Skeletal muscle satellite cell (primary cell): ENCODE measurements at regions not wholly inside any gene's neighbourhood (a gene's known extent, or its start where the extent isn't known, plus 50 kb on each side); places are given as distances from the start of the nearest gene placed in this dataset.

Source experiments
- H3K27me3 ChIP-seq: 2 replicates; pipeline ENCODE4 v1.7.0; 2013; ENCODE audit warnings: low read length; ENCODE audit not compliant: control insufficient read depth, insufficient read depth
- H3K36me3 ChIP-seq: 2 replicates; pipeline ENCODE4 v1.7.0; 2013; ENCODE audit warnings: mild to moderate bottlenecking, control low read depth, low read length; ENCODE audit not compliant: insufficient read depth
- H3K4me1 ChIP-seq: 2 replicates; pipeline ENCODE4 v1.7.0; 2013; ENCODE audit warnings: low read length; ENCODE audit not compliant: control insufficient read depth, insufficient read depth
- H3K4me2 ChIP-seq: 2 replicates; pipeline ENCODE4 v1.7.0; 2013; ENCODE audit warnings: mild to moderate bottlenecking, low read length
- H3K4me3 ChIP-seq: 2 replicates; pipeline ENCODE4 v1.7.0; 2013; ENCODE audit warnings: low read length
- H3K9ac ChIP-seq: 2 replicates; pipeline ENCODE4 v1.7.0; 2013; ENCODE audit warnings: mild to moderate bottlenecking, low read depth, low read length, moderate library complexity
- H3K9me3 ChIP-seq: replicated peaks from 2 replicates; pipeline ENCODE4 v1.7.0; 2013; ENCODE audit warnings: mild to moderate bottlenecking, control low read depth, low read length

- H3K9ac ChIP-seq: no peak overlapping the region
- H3K4me2 ChIP-seq: no peak overlapping the region
- no peaks in the 10 kb centered on the region for H3K4me1 ChIP-seq
- H3K36me3 ChIP-seq: no peaks in the 10 kb centered on the region
- no peaks in the 10 kb centered on the region for H3K27me3 ChIP-seq
- H3K4me3 ChIP-seq: no peak overlapping the region
- H3K9me3 ChIP-seq: no peaks in the 10 kb centered on the region
These were observed 1257.5 kb upstream of the ATXN8OS start for GRCh38 chr13:68850160-68850559.

DNA sequence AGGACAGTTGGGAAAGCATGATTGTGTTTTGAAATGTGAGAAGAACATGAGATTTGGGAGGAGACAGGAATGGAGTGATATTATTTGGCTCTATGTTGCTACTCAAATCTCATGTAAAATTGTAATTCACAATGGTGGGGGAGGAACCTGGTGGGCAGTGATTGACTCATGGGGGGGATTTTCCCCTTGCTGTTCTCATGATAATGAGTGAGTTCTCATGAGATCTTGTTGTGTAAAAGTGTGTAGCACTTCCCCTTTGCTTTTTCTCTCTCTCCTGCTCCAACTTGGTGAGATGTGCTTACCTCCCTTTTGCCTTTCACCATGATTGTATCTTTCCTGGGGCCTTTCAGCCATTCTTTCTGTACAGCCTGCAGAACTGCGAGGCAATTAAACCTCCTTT, 1261.0 kb upstream of the ATXN8OS start:
- H3K36me3 ChIP-seq: no peaks in the 10 kb centered on the region
- H3K9ac ChIP-seq: no peak overlapping the region
- H3K4me3 ChIP-seq: no peak overlapping the region
- no peaks in the 10 kb centered on the region for H3K27me3 ChIP-seq
- H3K9me3 ChIP-seq: peaks cover 3% of the 10 kb centered on the region
- no peaks in the 10 kb centered on the region for H3K4me1 ChIP-seq
- no peak overlapping the region for H3K4me2 ChIP-seq

- Histone ChIP-seq H3K27me3 (no peaks in the 10 kb centered on the region), H3K4me1 (no peaks in the 10 kb centered on the region), H3K4me3 (no peak overlapping the region), H3K9ac (no peak overlapping the region), H3K9me3 (peaks cover 5% of the 10 kb centered on the region), H3K36me3 (no peaks in the 10 kb centered on the region), H3K4me2 (no peak overlapping the region)
These were observed 1273.3 kb upstream of the ATXN8OS start for GRCh38 chr13:68834375-68834774.

GRCh38 chr13:68816715-68817114, 1290.9 kb upstream of the ATXN8OS start:
- no peaks in the 10 kb centered on the region for H3K4me1 ChIP-seq
- H3K36me3 ChIP-seq: no peaks in the 10 kb centered on the region
- no peak overlapping the region for H3K4me3 ChIP-seq
- peaks cover 9% of the 10 kb centered on the region for H3K9me3 ChIP-seq
- H3K4me2 ChIP-seq: no peak overlapping the region
- no peak overlapping the region for H3K9ac ChIP-seq
- no peaks in the 10 kb centered on the region for H3K27me3 ChIP-seq

DNA sequence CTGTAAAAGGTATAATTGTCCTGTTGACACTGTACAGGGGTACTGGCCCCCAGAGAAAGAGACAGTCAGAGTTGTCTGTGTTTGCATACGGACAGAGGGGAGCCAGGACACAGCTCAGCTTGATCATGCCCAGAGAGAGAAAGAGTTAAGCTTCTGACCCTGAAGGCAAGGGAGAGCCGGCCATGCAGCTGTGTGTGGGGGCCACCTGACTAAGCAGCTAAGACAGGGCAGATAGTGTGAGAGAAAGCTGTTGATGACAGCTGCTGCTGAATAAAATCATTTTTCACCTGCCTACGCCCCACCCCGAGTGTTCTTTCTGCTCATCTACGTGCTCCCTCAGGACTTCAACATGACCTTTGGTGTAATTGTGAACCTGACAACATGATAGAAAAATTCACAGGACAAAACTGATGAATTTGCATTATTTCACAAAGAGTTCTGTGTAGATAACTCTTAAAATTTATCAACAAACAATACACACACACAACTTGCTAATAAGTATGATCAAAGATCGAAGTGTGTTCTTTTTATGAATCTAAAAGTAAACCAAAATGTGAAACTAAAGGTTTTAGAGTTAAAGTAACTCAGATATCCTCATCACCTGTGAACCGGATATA, 1294.3 kb upstream of the ATXN8OS start:
- Histone ChIP-seq H3K27me3 (no peaks in the 10 kb centered on the region), H3K9ac (no peak overlapping the region), H3K4me1 (no peaks in the 10 kb centered on the region), H3K9me3 (peaks cover 9% of the 10 kb centered on the region), H3K36me3 (no peaks in the 10 kb centered on the region), H3K4me3 (no peak overlapping the region), H3K4me2 (no peak overlapping the region)

DNA sequence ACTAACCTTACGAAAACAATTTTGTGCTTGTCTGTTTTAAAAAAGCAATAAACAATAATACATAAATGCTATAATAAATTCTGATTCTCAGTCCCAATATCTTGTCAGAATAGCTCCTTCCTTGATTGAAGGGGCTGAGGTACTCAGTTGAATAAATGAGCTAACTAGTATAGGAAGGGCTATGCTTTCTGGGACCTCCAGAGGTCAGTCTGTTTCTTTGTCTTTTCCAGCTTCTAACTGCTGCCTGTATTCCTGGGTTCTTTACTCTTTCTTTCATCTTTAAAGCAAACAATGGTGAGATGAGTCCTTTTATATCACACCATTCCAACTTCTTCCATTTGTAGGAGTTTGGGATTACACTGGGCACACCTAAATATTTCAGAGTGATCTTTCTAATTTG, 1297.0 kb upstream of the ATXN8OS start:
- Histone ChIP-seq H3K9me3 (peaks cover 5% of the 10 kb centered on the region), H3K36me3 (no peaks in the 10 kb centered on the region), H3K9ac (no peak overlapping the region), H3K4me2 (no peak overlapping the region), H3K4me1 (no peaks in the 10 kb centered on the region), H3K4me3 (no peak overlapping the region), H3K27me3 (no peaks in the 10 kb centered on the region)

DNA sequence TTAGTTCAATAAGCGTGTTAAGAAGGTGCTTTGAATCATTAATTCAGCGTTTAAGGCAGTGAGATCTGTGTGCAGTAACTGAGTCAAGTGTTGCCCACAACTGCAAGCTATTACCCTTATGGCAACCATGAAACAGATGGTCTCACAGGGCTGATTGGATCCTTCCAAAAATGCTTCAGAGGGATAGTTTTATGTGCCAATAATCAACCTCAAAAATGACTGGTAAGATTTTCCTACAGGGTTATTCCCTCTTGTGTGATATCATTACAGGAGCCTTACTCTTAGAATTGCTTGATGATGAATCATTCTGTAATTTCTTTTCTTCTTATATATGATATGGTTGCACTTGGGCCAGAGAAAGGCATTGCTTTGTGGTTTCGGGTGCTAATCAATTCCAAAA, 1299.2 kb upstream of the ATXN8OS start:
- Histone ChIP-seq H3K9ac (no peak overlapping the region), H3K4me1 (no peaks in the 10 kb centered on the region), H3K9me3 (peaks cover 5% of the 10 kb centered on the region), H3K4me2 (no peak overlapping the region), H3K27me3 (no peaks in the 10 kb centered on the region), H3K36me3 (no peaks in the 10 kb centered on the region), H3K4me3 (no peak overlapping the region)

GRCh38 chr13:68806125-68806524, 1301.5 kb upstream of the ATXN8OS start:
- H3K9me3 ChIP-seq: no peaks in the 10 kb centered on the region
- H3K36me3 ChIP-seq: no peaks in the 10 kb centered on the region
- no peak overlapping the region for H3K9ac ChIP-seq
- H3K4me3 ChIP-seq: no peak overlapping the region
- no peaks in the 10 kb centered on the region for H3K27me3 ChIP-seq
- H3K4me1 ChIP-seq: no peaks in the 10 kb centered on the region
- H3K4me2 ChIP-seq: no peak overlapping the region

DNA sequence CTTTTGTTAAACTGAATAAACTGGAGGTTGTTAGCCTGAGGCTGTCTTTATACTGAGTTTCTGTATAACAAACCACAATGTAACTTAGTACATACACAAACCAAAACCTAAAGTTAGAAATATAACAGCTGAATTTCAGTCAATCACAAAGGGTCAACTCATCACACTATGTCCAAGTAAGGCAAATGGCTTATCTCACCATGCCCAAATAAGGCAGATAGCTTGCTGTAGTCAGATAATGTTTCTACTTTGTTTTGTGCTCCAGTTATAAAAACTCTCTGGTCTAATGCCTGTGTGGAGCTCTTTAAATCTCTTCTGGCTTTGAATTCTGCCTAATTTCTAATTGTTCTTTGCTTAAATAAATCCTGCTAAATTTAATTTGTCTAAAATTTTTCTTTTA, 1323.4 kb upstream of the ATXN8OS start:
- Histone ChIP-seq H3K36me3 (no peaks in the 10 kb centered on the region), H3K4me2 (no peak overlapping the region), H3K27me3 (no peaks in the 10 kb centered on the region), H3K4me3 (no peak overlapping the region), H3K9me3 (no peaks in the 10 kb centered on the region), H3K9ac (no peak overlapping the region), H3K4me1 (no peaks in the 10 kb centered on the region)

- no peaks in the 10 kb centered on the region for H3K27me3 ChIP-seq
- H3K9me3 ChIP-seq: peaks cover 3% of the 10 kb centered on the region
- no peak overlapping the region for H3K4me3 ChIP-seq
- H3K36me3 ChIP-seq: no peaks in the 10 kb centered on the region
- H3K9ac ChIP-seq: no peak overlapping the region
- H3K4me1 ChIP-seq: no peaks in the 10 kb centered on the region
- H3K4me2 ChIP-seq: no peak overlapping the region
These were observed 1348.0 kb upstream of the ATXN8OS start for GRCh38 chr13:68759617-68760016.

- H3K27me3 ChIP-seq: no peaks in the 10 kb centered on the region
- no peak overlapping the region for H3K4me3 ChIP-seq
- H3K36me3 ChIP-seq: no peaks in the 10 kb centered on the region
- H3K9me3 ChIP-seq: no peaks in the 10 kb centered on the region
- no peaks in the 10 kb centered on the region for H3K4me1 ChIP-seq
- H3K4me2 ChIP-seq: no peak overlapping the region
- H3K9ac ChIP-seq: no peak overlapping the region
These were observed 1357.8 kb upstream of the ATXN8OS start for GRCh38 chr13:68749796-68750195.

DNA sequence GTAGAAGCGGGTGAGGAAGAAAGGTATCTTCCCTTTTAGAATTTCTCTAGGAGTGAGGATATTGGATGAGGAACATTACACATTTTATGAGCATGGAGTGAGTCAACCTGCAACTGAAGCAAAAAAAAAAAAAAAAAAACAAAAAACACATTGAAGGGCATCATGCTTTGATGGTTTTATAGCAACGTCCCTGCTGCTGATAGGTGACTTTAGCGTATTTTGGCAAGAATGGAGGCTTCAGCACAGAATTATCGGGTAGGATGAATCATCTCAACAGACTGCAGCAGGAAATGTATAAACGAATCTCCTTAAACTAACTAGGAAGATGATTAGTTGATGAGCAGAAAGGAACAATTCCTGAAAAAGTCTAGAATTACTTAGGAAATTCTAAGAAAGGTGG, 1359.6 kb upstream of the ATXN8OS start:
- H3K27me3 ChIP-seq: no peaks in the 10 kb centered on the region
- H3K36me3 ChIP-seq: no peaks in the 10 kb centered on the region
- no peaks in the 10 kb centered on the region for H3K4me1 ChIP-seq
- peaks cover 3% of the 10 kb centered on the region for H3K9me3 ChIP-seq
- H3K9ac ChIP-seq: no peak overlapping the region
- H3K4me2 ChIP-seq: no peak overlapping the region
- no peak overlapping the region for H3K4me3 ChIP-seq
